Chondrocyte (in vitro differentiated cells): ENCODE measurements at regions not wholly inside any gene's neighbourhood (a gene's known extent, or its start where the extent isn't known, plus 50 kb on each side); places are given as distances from the start of the nearest gene placed in this dataset.
"Not testable (repeated sequence)": the region's sequence is repeated elsewhere in the genome, so short reads cannot be mapped to it uniquely, and the experiment has no call there.

Experiments used
- DNase-seq: peaks from one replicate; pipeline ENCODE4 v3.0.0; 2021; ENCODE audit warnings: mixed read lengths, low spot score
- H3K27ac Mint-ChIP-seq: one replicate; pipeline ENCODE4 v1.8.0; 2021; ENCODE audit warnings: mild to moderate bottlenecking, moderate library complexity, mixed read lengths; ENCODE audit not compliant: unreplicated experiment
- H3K27me3 Mint-ChIP-seq: 2 replicates; pipeline ENCODE4 v1.8.0; 2021; ENCODE audit warnings: low read depth, mixed read lengths
- H3K36me3 Mint-ChIP-seq: 2 replicates; pipeline ENCODE4 v1.8.0; 2021; ENCODE audit warnings: low read depth, mixed read lengths
- H3K4me1 Mint-ChIP-seq: 2 replicates; pipeline ENCODE4 v1.8.0; 2021; ENCODE audit warnings: low read depth, mild to moderate bottlenecking, mixed read lengths
- H3K4me3 Mint-ChIP-seq: one replicate; pipeline ENCODE4 v1.8.0; 2021; ENCODE audit warnings: mild to moderate bottlenecking, moderate library complexity, mixed read lengths; ENCODE audit not compliant: unreplicated experiment
- H3K9me3 Mint-ChIP-seq: 2 replicates; pipeline ENCODE4 v1.8.0; 2021; ENCODE audit warnings: low read depth, mixed read lengths
- CTCF ChIP-seq: fragments of 200-600 bp; sonication (generic); IDR thresholded peaks from 2 replicates; pipeline ENCODE4 v1.5.0; 2021; ENCODE audit warnings: antibody characterized with exemption, mild to moderate bottlenecking, moderate library complexity

GRCh38 chr10:16155834-16156233 is 281.0 kb upstream of the PTER start:
- Mint-ChIP-seq H3K27me3 (peaks cover 6% of the 10 kb centered on the region), H3K4me1 (no peaks in the 10 kb centered on the region), H3K27ac (no peak overlapping the region), H3K4me3 (no peak overlapping the region), H3K9me3 (peaks cover 3% of the 10 kb centered on the region), H3K36me3 (no peaks in the 10 kb centered on the region)
- no peak for TF ChIP-seq CTCF
- DNase-seq = no peak

- peaks cover 6% of the 10 kb centered on the region for H3K27me3 Mint-ChIP-seq
- no peak for TF ChIP-seq CTCF
- no peak overlapping the region for H3K27ac Mint-ChIP-seq
- H3K4me3 Mint-ChIP-seq = no peak overlapping the region
- no peaks in the 10 kb centered on the region for H3K4me1 Mint-ChIP-seq
- H3K9me3 Mint-ChIP-seq = no peaks in the 10 kb centered on the region
- no peak for DNase-seq
- H3K36me3 Mint-ChIP-seq = no peaks in the 10 kb centered on the region
Measured at GRCh38 chr10:16156681-16157080, 280.1 kb upstream of the PTER start.

GRCh38 chr10:16165067-16165466 is 271.7 kb upstream of the PTER start:
- not testable (repeated sequence) for H3K36me3 Mint-ChIP-seq, H3K4me3 Mint-ChIP-seq, H3K4me1 Mint-ChIP-seq, H3K27me3 Mint-ChIP-seq, DNase-seq, H3K27ac Mint-ChIP-seq
- H3K9me3 Mint-ChIP-seq = peaks cover 38% of the 10 kb centered on the region

GRCh38 chr10:16182144-16182543 is 254.7 kb upstream of the PTER start:
- Mint-ChIP-seq H3K4me3 (no peak overlapping the region), H3K36me3 (no peaks in the 10 kb centered on the region), H3K27ac (no peak overlapping the region), H3K9me3 (peaks cover 3% of the 10 kb centered on the region), H3K4me1 (no peaks in the 10 kb centered on the region), H3K27me3 (no peaks in the 10 kb centered on the region)
- no peak for TF ChIP-seq CTCF
- DNase-seq = no peak

GRCh38 chr10:16182688-16183087 is 254.1 kb upstream of the PTER start:
- H3K4me3 Mint-ChIP-seq = no peak overlapping the region
- no peak for TF ChIP-seq CTCF
- H3K27me3 Mint-ChIP-seq = no peaks in the 10 kb centered on the region
- no peaks in the 10 kb centered on the region for H3K36me3 Mint-ChIP-seq
- no peaks in the 10 kb centered on the region for H3K4me1 Mint-ChIP-seq
- peaks cover 3% of the 10 kb centered on the region for H3K9me3 Mint-ChIP-seq
- H3K27ac Mint-ChIP-seq = no peak overlapping the region
- DNase-seq = no peak

GRCh38 chr10:16184096-16184597 is 252.7 kb upstream of the PTER start:
- no peak overlapping the region for H3K27ac Mint-ChIP-seq
- H3K36me3 Mint-ChIP-seq = no peaks in the 10 kb centered on the region
- H3K4me3 Mint-ChIP-seq = no peak overlapping the region
- DNase-seq = no peak
- peaks cover 3% of the 10 kb centered on the region for H3K9me3 Mint-ChIP-seq
- no peak for TF ChIP-seq CTCF
- no peaks in the 10 kb centered on the region for H3K4me1 Mint-ChIP-seq
- no peaks in the 10 kb centered on the region for H3K27me3 Mint-ChIP-seq
